B cell (primary cell): ENCODE measurements at regions not wholly inside any gene's neighbourhood (a gene's known extent, or its start where the extent isn't known, plus 50 kb on each side); places are given as distances from the start of the nearest gene placed in this dataset.

Source experiments
- ATAC-seq: fragments of 200-7000 bp; cut with Tn5 transposase; one replicate; pipeline ENCODE4 v1.10.0; 2021; ENCODE audit warnings: low read depth, mild to moderate bottlenecking, moderate number of reproducible peaks, moderate library complexity
- CTCF ChIA-PET: fragments of 350-600 bp; sonication (Branson Sonifier 250); formaldehyde crosslinking; loops from one replicate; lab custom pipeline; 2021; ENCODE audit warnings: antibody characterized with exemption, inconsistent platforms; lab: Charles Lee
- POLR2A ChIA-PET: fragments of 350-600 bp; sonication (Branson Sonifier 250); formaldehyde crosslinking; loops from one replicate; lab custom pipeline; 2021; ENCODE audit warnings: antibody characterized with exemption; lab: Charles Lee
- DNase-seq: peaks from one replicate; pipeline ENCODE4 v3.0.0; 2013
- H2AFZ ChIP-seq: 2 replicates; pipeline ENCODE4 v1.6.1; 2012; ENCODE audit warnings: mild to moderate bottlenecking, low read depth, low read length; ENCODE audit not compliant: insufficient read depth, poor library complexity, severe bottlenecking
- H3K27ac ChIP-seq, 2 donors: 1 replicate in 1 of 2; 2 replicates in 1 of 2; pipeline ENCODE4 v1.5.1; 2012 to 2013; ENCODE audit warnings: low read length in 2 of 2, mild to moderate bottlenecking in 2 of 2, moderate library complexity in 1 of 2
- H3K27me3 ChIP-seq, 4 experiments: fragments of 200-600 bp in 1 of 4; sonication (generic) in 1 of 4; replicated peaks in 1 of 4; 1 replicate in 2 of 4; 2 replicates in 2 of 4; pipeline versions ENCODE4 v1.6.1 to v1.7.0; 2013 to 2016; ENCODE audit warnings: low read length in 3 of 4, mild to moderate bottlenecking in 2 of 4, mixed read lengths in 1 of 4, moderate library complexity in 1 of 4; ENCODE audit not compliant: insufficient read depth in 4 of 4, control insufficient read depth in 3 of 4; ENCODE audit errors: control extremely low read depth in 1 of 4
- H3K36me3 ChIP-seq, 2 experiments: replicated peaks in 1 of 2; 1 replicate in 1 of 2; 2 replicates in 1 of 2; pipeline versions ENCODE4 v1.6.1 to v1.7.1; 2013; ENCODE audit warnings: low read length in 1 of 2; ENCODE audit not compliant: insufficient read depth in 2 of 2, control insufficient read depth in 1 of 2; ENCODE audit errors: control extremely low read depth in 1 of 2, extremely low read depth in 1 of 2
- H3K4me1 ChIP-seq, 2 donors: fragments of 200-600 bp in 1 of 2; sonication (generic) in 1 of 2; 1 replicate in 1 of 2; 2 replicates in 1 of 2; pipeline versions ENCODE4 v1.5.1 to v1.6.1; 2013 to 2017; ENCODE audit warnings: low read length in 2 of 2; ENCODE audit not compliant: control insufficient read depth in 2 of 2, insufficient read depth in 2 of 2
- H3K4me2 ChIP-seq: replicated peaks from 2 replicates; pipeline ENCODE3; 2012; ENCODE audit warnings: mild to moderate bottlenecking, low read depth, low read length; ENCODE audit not compliant: poor library complexity, severe bottlenecking
- H3K4me3 ChIP-seq, 5 experiments: fragments of 200-600 bp in 1 of 5; sonication (generic) in 1 of 5; 1 replicate in 3 of 5; 2 replicates in 2 of 5; pipeline versions ENCODE4 v1.5.1 to v1.7.0; 2011 to 2016; ENCODE audit warnings: low read length in 4 of 5, mild to moderate bottlenecking in 4 of 5, low read depth in 2 of 5, control low read depth in 1 of 5, moderate library complexity in 1 of 5; ENCODE audit not compliant: insufficient read depth in 1 of 5; ENCODE audit errors: control extremely low read depth in 1 of 5, extremely low read depth in 1 of 5
- H3K79me2 ChIP-seq: fragments of 200-600 bp; sonication (generic); one replicate; pipeline ENCODE4 v1.6.0; 2016; ENCODE audit warnings: low read length; ENCODE audit not compliant: control insufficient read depth, insufficient read depth
- H3K9ac ChIP-seq: fragments of 200-600 bp; sonication (generic); 2 replicates; pipeline ENCODE4 v1.6.1; 2017; ENCODE audit warnings: mild to moderate bottlenecking, low read length, moderate library complexity
- H3K9me3 ChIP-seq, 3 donors: one replicate each; pipeline versions ENCODE4 v1.6.1 to v1.7.1; 2013; ENCODE audit warnings: low read length in 2 of 3; ENCODE audit not compliant: control insufficient read depth in 2 of 3, insufficient read depth in 1 of 3; ENCODE audit errors: control extremely low read depth in 1 of 3
- H4K20me1 ChIP-seq: 2 replicates; pipeline ENCODE4 v1.6.0; 2012; ENCODE audit warnings: mild to moderate bottlenecking, low read length; ENCODE audit not compliant: insufficient read depth, control insufficient read depth, poor library complexity, severe bottlenecking
- H3K27ac Mint-ChIP-seq: one replicate; pipeline ENCODE4 v1.8.0; 2021; ENCODE audit warnings: mixed read lengths
- H3K27me3 Mint-ChIP-seq: one replicate; pipeline ENCODE4 v1.8.0; 2021; ENCODE audit warnings: mixed read lengths
- H3K4me1 Mint-ChIP-seq: one replicate; pipeline ENCODE4 v1.8.0; 2021; ENCODE audit warnings: mixed read lengths
- H3K4me3 Mint-ChIP-seq: one replicate; pipeline ENCODE4 v1.8.0; 2021; ENCODE audit warnings: mixed read lengths
- H3K9me3 Mint-ChIP-seq: one replicate; pipeline ENCODE4 v1.8.0; 2022; ENCODE audit warnings: mixed read lengths; ENCODE audit not compliant: insufficient read depth
- CTCF ChIP-seq: fragments of 200-600 bp; IDR thresholded peaks from one replicate; pipeline ENCODE4 v1.8.0; 2022; ENCODE audit warnings: antibody characterized with exemption, mild to moderate bottlenecking
- EZH2 ChIP-seq: IDR thresholded peaks from 2 replicates; pipeline ENCODE4 v1.6.1; 2012; ENCODE audit warnings: borderline replicate concordance, low read depth, mild to moderate bottlenecking, moderate library complexity, low read length; ENCODE audit not compliant: insufficient read depth, poor library complexity, severe bottlenecking
- WGBS: methylation state at CpG from one replicate; pipeline ENCODE4 v1.1.5; 2013; ENCODE audit warnings: missing lambda C conversion rate; ENCODE audit not compliant: insufficient coverage; 5-methylcytosine and 5-hydroxymethylcytosine counted together
- intact Hi-C: fragments of 100-400 bp; cut with micrococcal nuclease; formaldehyde crosslinking; loops from one replicate; pipeline ENCODE4 v1.10.0; 2022

- H3K9me3 ChIP-seq, result no peaks in the 10 kb centered on the region
- intact Hi-C loops, result no loop called here
- ATAC-seq, result no peak
- no peak overlapping the region for H3K27ac ChIP-seq
- H3K27me3 ChIP-seq, result no peaks in the 10 kb centered on the region
- no peaks in the 10 kb centered on the region for H3K9me3 Mint-ChIP-seq
- TF ChIP-seq EZH2 (no peak), CTCF (no peak)
- ChIA-PET CTCF (no interaction called here), POLR2A (no interaction called here)
- H3K36me3 ChIP-seq, result no peaks in the 10 kb centered on the region
- H3K79me2 ChIP-seq, result no peaks in the 10 kb centered on the region
- H2AFZ ChIP-seq, result no peak overlapping the region
- H3K4me2 ChIP-seq, result no peak overlapping the region
- DNase-seq, result no peak
- 81% methylated on average over 1 of the region's 2 CpGs for whole genome bisulfite sequencing
- H3K4me3 ChIP-seq, result no peak overlapping the region
- no peaks in the 10 kb centered on the region for H4K20me1 ChIP-seq
- no peak overlapping the region for H3K9ac ChIP-seq
- no peak overlapping the region for H3K4me3 Mint-ChIP-seq
- H3K4me1 Mint-ChIP-seq, result no peaks in the 10 kb centered on the region
- no peaks in the 10 kb centered on the region for H3K4me1 ChIP-seq
- H3K27ac Mint-ChIP-seq, result no peak overlapping the region
- H3K27me3 Mint-ChIP-seq, result peaks cover 10% of the 10 kb centered on the region
Observed at GRCh38 chr9:1514776-1515363, 464.7 kb downstream of the DMRT2 start.

GRCh38 chr9:1515557-1515956, 465.4 kb downstream of the DMRT2 start:
- no peaks in the 10 kb centered on the region for H3K27me3 ChIP-seq
- no peaks in the 10 kb centered on the region for H3K9me3 Mint-ChIP-seq
- H3K9me3 ChIP-seq, result no peaks in the 10 kb centered on the region
- CTCF ChIA-PET, result no interaction called here
- intact Hi-C loops, result no loop called here
- H3K27ac ChIP-seq, result no peak overlapping the region
- no peaks in the 10 kb centered on the region for H3K36me3 ChIP-seq
- ATAC-seq, result no peak
- no peaks in the 10 kb centered on the region for H3K4me1 ChIP-seq
- H3K27ac Mint-ChIP-seq, result no peak overlapping the region
- no peak overlapping the region for H3K4me3 Mint-ChIP-seq
- H3K4me1 Mint-ChIP-seq, result no peaks in the 10 kb centered on the region
- POLR2A ChIA-PET, result no interaction called here
- no peak overlapping the region for H3K4me2 ChIP-seq
- TF ChIP-seq EZH2 (no peak), CTCF (no peak)
- peaks cover 10% of the 10 kb centered on the region for H3K27me3 Mint-ChIP-seq
- whole genome bisulfite sequencing, result 100% methylated on average over 2 of the region's 3 CpGs
- H2AFZ ChIP-seq, result no peak overlapping the region
- no peak overlapping the region for H3K4me3 ChIP-seq
- no peak overlapping the region for H3K9ac ChIP-seq
- DNase-seq, result no peak
- no peaks in the 10 kb centered on the region for H4K20me1 ChIP-seq
- H3K79me2 ChIP-seq, result no peaks in the 10 kb centered on the region
